Adipocyte (in vitro differentiated cells): ENCODE measurements at regions not wholly inside any gene's neighbourhood (a gene's known extent, or its start where the extent isn't known, plus 50 kb on each side); places are given as distances from the start of the nearest gene placed in this dataset.

Experiments
- DNase-seq: peaks from one replicate; pipeline ENCODE4 v3.0.0-alpha.2; 2015; ENCODE audit warnings: low read depth
- H3K27me3 ChIP-seq: replicated peaks from 2 replicates; pipeline ENCODE4 v1.7.0; 2013; ENCODE audit warnings: mild to moderate bottlenecking, low read length, moderate library complexity; ENCODE audit not compliant: control insufficient read depth, insufficient read depth
- H3K36me3 ChIP-seq: 2 replicates; pipeline ENCODE4 v1.7.0; 2013; ENCODE audit warnings: low read length, mild to moderate bottlenecking, moderate library complexity; ENCODE audit not compliant: control insufficient read depth, insufficient read depth, severe bottlenecking
- H3K4me1 ChIP-seq: 2 replicates; pipeline ENCODE4 v1.7.0; 2013; ENCODE audit warnings: mild to moderate bottlenecking, low read length, moderate library complexity; ENCODE audit not compliant: control insufficient read depth, insufficient read depth
- H3K4me3 ChIP-seq: 2 replicates; pipeline ENCODE4 v1.7.0; 2013; ENCODE audit warnings: mild to moderate bottlenecking, low read length, moderate library complexity
- H3K9ac ChIP-seq: 2 replicates; pipeline ENCODE4 v1.7.0; 2013; ENCODE audit warnings: mild to moderate bottlenecking, low read length, moderate library complexity
- H3K9me3 ChIP-seq: 2 replicates; pipeline ENCODE4 v1.7.0; 2013; ENCODE audit warnings: mild to moderate bottlenecking, low read length, moderate library complexity; ENCODE audit not compliant: control insufficient read depth

- H3K36me3 ChIP-seq: no peaks in the 10 kb centered on the region
- H3K27me3 ChIP-seq: peaks cover 3% of the 10 kb centered on the region
- no peak for DNase-seq
- no peaks in the 10 kb centered on the region for H3K9me3 ChIP-seq
- H3K9ac ChIP-seq: no peak overlapping the region
- no peak overlapping the region for H3K4me3 ChIP-seq
- H3K4me1 ChIP-seq: no peaks in the 10 kb centered on the region
Observed at GRCh38 chr10:121405953-121406352, 192.3 kb downstream of the FGFR2 start.

GRCh38 chr10:121406823-121407545 lies 191.3 kb downstream of the FGFR2 start:
- no peaks in the 10 kb centered on the region for H3K36me3 ChIP-seq
- H3K9ac ChIP-seq: no peak overlapping the region
- no peaks in the 10 kb centered on the region for H3K4me1 ChIP-seq
- no peaks in the 10 kb centered on the region for H3K9me3 ChIP-seq
- no peak for DNase-seq
- no peak overlapping the region for H3K4me3 ChIP-seq
- peaks cover 3% of the 10 kb centered on the region for H3K27me3 ChIP-seq

- no peaks in the 10 kb centered on the region for H3K4me1 ChIP-seq
- no peak overlapping the region for H3K4me3 ChIP-seq
- H3K9me3 ChIP-seq: peaks cover 3% of the 10 kb centered on the region
- H3K9ac ChIP-seq: no peak overlapping the region
- peaks cover 3% of the 10 kb centered on the region for H3K27me3 ChIP-seq
- DNase-seq: no peak
- no peaks in the 10 kb centered on the region for H3K36me3 ChIP-seq
Observed at GRCh38 chr10:121409466-121410104, 188.7 kb downstream of the FGFR2 start.

- Histone ChIP-seq H3K4me1 (no peaks in the 10 kb centered on the region), H3K27me3 (peaks cover 3% of the 10 kb centered on the region), H3K9ac (no peak overlapping the region), H3K36me3 (no peaks in the 10 kb centered on the region), H3K9me3 (peaks cover 3% of the 10 kb centered on the region), H3K4me3 (no peak overlapping the region)
- no peak for DNase-seq
Observed at GRCh38 chr10:121411004-121411403, 187.2 kb downstream of the FGFR2 start.

- peaks cover 3% of the 10 kb centered on the region for H3K9me3 ChIP-seq
- no peaks in the 10 kb centered on the region for H3K27me3 ChIP-seq
- no peak for DNase-seq
- no peak overlapping the region for H3K9ac ChIP-seq
- no peaks in the 10 kb centered on the region for H3K36me3 ChIP-seq
- H3K4me3 ChIP-seq: no peak overlapping the region
- peaks cover 10% of the 10 kb centered on the region for H3K4me1 ChIP-seq
Observed at GRCh38 chr10:121413951-121414350, 184.3 kb downstream of the FGFR2 start.

- H3K27me3 ChIP-seq: no peaks in the 10 kb centered on the region
- peaks cover 3% of the 10 kb centered on the region for H3K9me3 ChIP-seq
- no peak for DNase-seq
- H3K9ac ChIP-seq: no peak overlapping the region
- peaks cover 10% of the 10 kb centered on the region for H3K4me1 ChIP-seq
- no peaks in the 10 kb centered on the region for H3K36me3 ChIP-seq
- no peak overlapping the region for H3K4me3 ChIP-seq
Observed at GRCh38 chr10:121414366-121415062, 183.7 kb downstream of the FGFR2 start.

- H3K9me3 ChIP-seq: peaks cover 3% of the 10 kb centered on the region
- H3K4me1 ChIP-seq: peaks cover 10% of the 10 kb centered on the region
- H3K4me3 ChIP-seq: no peak overlapping the region
- no peak overlapping the region for H3K9ac ChIP-seq
- H3K36me3 ChIP-seq: no peaks in the 10 kb centered on the region
- H3K27me3 ChIP-seq: no peaks in the 10 kb centered on the region
- no peak for DNase-seq
Observed at GRCh38 chr10:121415063-121415399, 183.2 kb downstream of the FGFR2 start.

- Histone ChIP-seq H3K9ac (no peak overlapping the region), H3K9me3 (peaks cover 3% of the 10 kb centered on the region), H3K36me3 (no peaks in the 10 kb centered on the region), H3K27me3 (no peaks in the 10 kb centered on the region), H3K4me3 (no peak overlapping the region), H3K4me1 (peaks cover 10% of the 10 kb centered on the region)
- DNase-seq: no peak
Observed at GRCh38 chr10:121416071-121416470, 182.2 kb downstream of the FGFR2 start.

GRCh38 chr10:121417298-121417697 lies 180.9 kb downstream of the FGFR2 start:
- Histone ChIP-seq H3K4me3 (no peak overlapping the region), H3K9me3 (peaks cover 3% of the 10 kb centered on the region), H3K36me3 (no peaks in the 10 kb centered on the region), H3K9ac (no peak overlapping the region), H3K4me1 (peaks cover 10% of the 10 kb centered on the region), H3K27me3 (no peaks in the 10 kb centered on the region)
- no peak for DNase-seq

- Histone ChIP-seq H3K27me3 (no peaks in the 10 kb centered on the region), H3K36me3 (no peaks in the 10 kb centered on the region), H3K9me3 (peaks cover 3% of the 10 kb centered on the region), H3K4me1 (peaks cover 10% of the 10 kb centered on the region), H3K9ac (no peak overlapping the region), H3K4me3 (no peak overlapping the region)
- no peak for DNase-seq
Observed at GRCh38 chr10:121418126-121418777, 180.0 kb downstream of the FGFR2 start.

GRCh38 chr10:121420006-121420405 lies 178.2 kb downstream of the FGFR2 start:
- Histone ChIP-seq H3K4me3 (no peak overlapping the region), H3K27me3 (no peaks in the 10 kb centered on the region), H3K9ac (no peak overlapping the region), H3K36me3 (no peaks in the 10 kb centered on the region), H3K4me1 (peaks cover 10% of the 10 kb centered on the region), H3K9me3 (no peaks in the 10 kb centered on the region)
- no peak for DNase-seq
